22Rv1 (cell line): ENCODE measurements at regions not wholly inside any gene's neighbourhood (a gene's known extent, or its start where the extent isn't known, plus 50 kb on each side); places are given as distances from the start of the nearest gene placed in this dataset.

ENCODE experiments used
- CTCF ChIP-seq: fragments of 450-650 bp; IDR thresholded peaks from 2 replicates; pipeline ENCODE4 v1.5.1; 2017; ENCODE audit warnings: mild to moderate bottlenecking
- ZFX ChIP-seq: fragments of 450-650 bp; IDR thresholded peaks from 2 replicates; pipeline ENCODE4 v1.6.1; 2017; ENCODE audit warnings: antibody characterized with exemption, borderline replicate concordance

GRCh38 chrX:53817548-53817947 lies 131.0 kb upstream of the HUWE1 start:
- TF ChIP-seq CTCF = no peak
- no peak for TF ChIP-seq ZFX
